DND-41 (cell line): ENCODE measurements at regions not wholly inside any gene's neighbourhood (a gene's known extent, or its start where the extent isn't known, plus 50 kb on each side); places are given as distances from the start of the nearest gene placed in this dataset.

ENCODE experiments used
- ATAC-seq: fragments of 200-7000 bp; cut with Tn5 transposase; 3 replicates; pipeline ENCODE4 v1.9.1; 2021; ENCODE audit warnings: low read depth; ENCODE audit not compliant: insufficient read depth
- DNase-seq: peaks from one replicate; pipeline ENCODE4 v3.0.0-alpha.2; 2020
- H2AFZ ChIP-seq: 2 replicates; pipeline ENCODE4 v1.6.0; 2012; ENCODE audit warnings: low read depth, low read length
- H3K27ac ChIP-seq: 2 replicates; pipeline ENCODE4 v1.5.1; 2012; ENCODE audit warnings: low read length, inconsistent platforms
- H3K27me3 ChIP-seq: fragments of 200-600 bp; sonication (generic); 2 replicates; pipeline ENCODE4 v1.6.0; 2012; ENCODE audit warnings: low read length, mild to moderate bottlenecking, inconsistent platforms; ENCODE audit not compliant: insufficient read depth, poor library complexity
- H3K36me3 ChIP-seq: 2 replicates; pipeline ENCODE4 v1.5.1; 2012; ENCODE audit warnings: low read length, inconsistent platforms; ENCODE audit not compliant: insufficient read depth
- H3K4me1 ChIP-seq: 2 replicates; pipeline ENCODE4 v1.5.1; 2012; ENCODE audit warnings: mild to moderate bottlenecking, low read length; ENCODE audit not compliant: insufficient read depth
- H3K4me2 ChIP-seq: 2 replicates; pipeline ENCODE4 v1.6.0; 2012; ENCODE audit warnings: mild to moderate bottlenecking, moderate library complexity, low read length, inconsistent platforms; ENCODE audit not compliant: insufficient read depth
- H3K4me3 ChIP-seq, 2 experiments: fragments of 200-600 bp in 1 of 2; shearing (Covaris generic) in 1 of 2; 2 replicates each; pipeline ENCODE4 v1.5.1; 2012 to 2016; ENCODE audit warnings: inconsistent platforms in 2 of 2, low read length in 2 of 2, mild to moderate bottlenecking in 2 of 2, low read depth in 1 of 2, moderate library complexity in 1 of 2
- H3K79me2 ChIP-seq: 2 replicates; pipeline ENCODE4 v1.6.0; 2012; ENCODE audit warnings: low read length, inconsistent platforms; ENCODE audit not compliant: insufficient read depth
- H3K9ac ChIP-seq: 2 replicates; pipeline ENCODE4 v1.6.0; 2012; ENCODE audit warnings: low read depth, mild to moderate bottlenecking, inconsistent platforms, low read length, moderate library complexity
- H3K9me3 ChIP-seq: 2 replicates; pipeline ENCODE4 v1.5.1; 2012; ENCODE audit warnings: low read length, moderate library complexity, mild to moderate bottlenecking, inconsistent platforms; ENCODE audit not compliant: insufficient read depth, severe bottlenecking
- H4K20me1 ChIP-seq: 2 replicates; pipeline ENCODE4 v1.6.0; 2012; ENCODE audit warnings: low read length; ENCODE audit not compliant: insufficient read depth
- CTCF ChIP-seq: IDR thresholded peaks from 2 replicates; pipeline ENCODE4 v1.5.1; 2012; ENCODE audit warnings: borderline replicate concordance, low read length, moderate library complexity, mild to moderate bottlenecking; ENCODE audit not compliant: poor library complexity, severe bottlenecking; ENCODE audit errors: extremely low read depth
- EZH2 ChIP-seq: IDR thresholded peaks from 3 replicates; pipeline ENCODE4 v1.6.1; 2012; ENCODE audit warnings: borderline replicate concordance, low read depth, mild to moderate bottlenecking, moderate library complexity, low read length, inconsistent platforms; ENCODE audit not compliant: severe bottlenecking

GRCh38 chr12:5267603-5268423 lies 164.1 kb upstream of the NTF3 start:
- no peak for DNase-seq
- Histone ChIP-seq H3K4me3 (no peak overlapping the region), H3K27me3 (no peaks in the 10 kb centered on the region), H4K20me1 (no peaks in the 10 kb centered on the region), H3K79me2 (no peaks in the 10 kb centered on the region), H3K9me3 (no peaks in the 10 kb centered on the region), H3K4me2 (no peak overlapping the region), H3K9ac (no peak overlapping the region), H3K36me3 (no peaks in the 10 kb centered on the region), H2AFZ (no peak overlapping the region), H3K27ac (no peak overlapping the region), H3K4me1 (no peaks in the 10 kb centered on the region)
- ATAC-seq: no peak
- TF ChIP-seq CTCF (no peak), EZH2 (no peak)

- Histone ChIP-seq H2AFZ (no peak overlapping the region), H3K9me3 (no peaks in the 10 kb centered on the region), H3K79me2 (no peaks in the 10 kb centered on the region), H3K4me3 (no peak overlapping the region), H3K9ac (no peak overlapping the region), H3K27ac (no peak overlapping the region), H3K27me3 (no peaks in the 10 kb centered on the region), H3K4me1 (no peaks in the 10 kb centered on the region), H3K4me2 (no peak overlapping the region), H4K20me1 (no peaks in the 10 kb centered on the region), H3K36me3 (no peaks in the 10 kb centered on the region)
- ATAC-seq (no peak), DNase-seq (no peak)
- TF ChIP-seq CTCF (no peak), EZH2 (no peak)
These were observed 163.3 kb upstream of the NTF3 start for GRCh38 chr12:5268424-5269210.

GRCh38 chr12:5269846-5270245 lies 162.1 kb upstream of the NTF3 start:
- Histone ChIP-seq H2AFZ (no peak overlapping the region), H3K9ac (no peak overlapping the region), H4K20me1 (no peaks in the 10 kb centered on the region), H3K4me1 (no peaks in the 10 kb centered on the region), H3K4me3 (no peak overlapping the region), H3K79me2 (no peaks in the 10 kb centered on the region), H3K36me3 (no peaks in the 10 kb centered on the region), H3K27ac (no peak overlapping the region), H3K4me2 (no peak overlapping the region), H3K9me3 (no peaks in the 10 kb centered on the region), H3K27me3 (no peaks in the 10 kb centered on the region)
- TF ChIP-seq EZH2 (no peak), CTCF (no peak)
- DNase-seq (no peak), ATAC-seq (no peak)
